Smooth muscle cell (in vitro differentiated cells): ENCODE measurements at regions not wholly inside any gene's neighbourhood (a gene's known extent, or its start where the extent isn't known, plus 50 kb on each side); places are given as distances from the start of the nearest gene placed in this dataset.

ENCODE experiments used
- DNase-seq: peaks from one replicate; lab custom pipeline; 2025; ENCODE audit not compliant: unreplicated experiment; lab: John Stamatoyannopoulos, UW
- H2AFZ ChIP-seq: fragments of 200-600 bp; sonication (generic); 2 replicates; pipeline ENCODE4 v1.6.0; 2016; ENCODE audit warnings: antibody characterized with exemption, low read depth, mild to moderate bottlenecking
- H3F3A ChIP-seq: fragments of 200-600 bp; sonication (generic); 2 replicates; pipeline ENCODE4 v1.6.0; 2017; ENCODE audit warnings: antibody characterized with exemption, low read depth
- H3K27ac ChIP-seq: fragments of 200-600 bp; sonication (generic); 2 replicates; pipeline ENCODE4 v1.5.1; 2016; ENCODE audit warnings: low read depth, mild to moderate bottlenecking
- H3K27me3 ChIP-seq: fragments of 200-600 bp; sonication (generic); 2 replicates; pipeline ENCODE4 v1.6.1; 2016; ENCODE audit warnings: low read depth, mild to moderate bottlenecking
- H3K36me3 ChIP-seq: fragments of 200-600 bp; sonication (generic); 2 replicates; pipeline ENCODE4 v1.5.1; 2016; ENCODE audit warnings: low read depth
- H3K4me1 ChIP-seq: fragments of 200-600 bp; sonication (generic); 2 replicates; pipeline ENCODE4 v1.5.1; 2016; ENCODE audit warnings: low read depth
- H3K4me2 ChIP-seq: fragments of 200-600 bp; sonication (generic); 2 replicates; pipeline ENCODE4 v1.6.0; 2016; ENCODE audit warnings: mild to moderate bottlenecking
- H3K4me3 ChIP-seq: fragments of 200-600 bp; sonication (generic); 2 replicates; pipeline ENCODE4 v1.5.1; 2016; ENCODE audit warnings: mild to moderate bottlenecking
- H3K79me2 ChIP-seq: fragments of 200-600 bp; sonication (generic); 2 replicates; pipeline ENCODE4 v1.6.0; 2016; ENCODE audit warnings: low read depth, mild to moderate bottlenecking
- H3K9ac ChIP-seq: fragments of 200-600 bp; sonication (generic); 2 replicates; pipeline ENCODE4 v1.6.0; 2016; ENCODE audit warnings: low read depth
- H3K9me3 ChIP-seq: fragments of 200-600 bp; sonication (generic); replicated peaks from 2 replicates; pipeline ENCODE4 v1.5.1; 2016; ENCODE audit warnings: low read depth
- H4K20me1 ChIP-seq: fragments of 200-600 bp; sonication (generic); 2 replicates; pipeline ENCODE4 v1.6.0; 2016; ENCODE audit warnings: low read depth
- CTCF ChIP-seq: fragments of 200-600 bp; sonication (generic); IDR thresholded peaks from 2 replicates; pipeline ENCODE4 v1.5.1; 2017; ENCODE audit warnings: borderline replicate concordance, mild to moderate bottlenecking, antibody characterized with exemption; ENCODE audit not compliant: insufficient read depth, poor library complexity, severe bottlenecking
- WGBS: methylation state at CpG from one replicate; pipeline ENCODE4 v1.1.7; 2016; ENCODE audit warnings: low lambda C conversion rate; 5-methylcytosine and 5-hydroxymethylcytosine counted together

GRCh38 chr21:35724156-35724555 lies 336.2 kb downstream of the SETD4 start:
- Histone ChIP-seq H3K4me1 (no peaks in the 10 kb centered on the region), H3K4me2 (no peak overlapping the region), H3F3A (no peaks in the 10 kb centered on the region), H3K79me2 (no peaks in the 10 kb centered on the region), H3K4me3 (no peak overlapping the region), H4K20me1 (no peaks in the 10 kb centered on the region), H3K27ac (no peak overlapping the region), H2AFZ (no peak overlapping the region), H3K9me3 (no peaks in the 10 kb centered on the region), H3K27me3 (no peaks in the 10 kb centered on the region), H3K9ac (no peak overlapping the region), H3K36me3 (no peaks in the 10 kb centered on the region)
- no peak for TF ChIP-seq CTCF
- no peak for DNase-seq
- WGBS, result 91% methylated on average over 4 of the region's 4 CpGs

- Histone ChIP-seq H3K9me3 (no peaks in the 10 kb centered on the region), H3K27me3 (no peaks in the 10 kb centered on the region), H3F3A (no peaks in the 10 kb centered on the region), H3K4me1 (no peaks in the 10 kb centered on the region), H4K20me1 (no peaks in the 10 kb centered on the region), H3K9ac (no peak overlapping the region), H3K27ac (no peak overlapping the region), H3K4me2 (no peak overlapping the region), H3K79me2 (no peaks in the 10 kb centered on the region), H3K4me3 (no peak overlapping the region), H3K36me3 (no peaks in the 10 kb centered on the region), H2AFZ (no peak overlapping the region)
- 73% methylated on average over 4 of the region's 4 CpGs for WGBS
- no peak for TF ChIP-seq CTCF
- DNase-seq, result no peak
Observed at GRCh38 chr21:35721701-35722100, 338.6 kb downstream of the SETD4 start.

GRCh38 chr21:35720208-35720731 lies 340.1 kb downstream of the SETD4 start:
- WGBS, result 89% methylated on average over 6 of the region's 6 CpGs
- no peaks in the 10 kb centered on the region for H3K79me2 ChIP-seq
- H3K27ac ChIP-seq, result no peak overlapping the region
- no peaks in the 10 kb centered on the region for H3K9me3 ChIP-seq
- no peak for TF ChIP-seq CTCF
- no peaks in the 10 kb centered on the region for H4K20me1 ChIP-seq
- DNase-seq, result no peak
- H3K4me2 ChIP-seq, result no peak overlapping the region
- no peaks in the 10 kb centered on the region for H3K27me3 ChIP-seq
- H3K4me1 ChIP-seq, result no peaks in the 10 kb centered on the region
- no peak overlapping the region for H3K9ac ChIP-seq
- H2AFZ ChIP-seq, result peak overlapping the region; percentile 30
- no peak overlapping the region for H3K4me3 ChIP-seq
- H3F3A ChIP-seq, result no peaks in the 10 kb centered on the region
- no peaks in the 10 kb centered on the region for H3K36me3 ChIP-seq

GRCh38 chr21:35719080-35719479 lies 341.2 kb downstream of the SETD4 start:
- Histone ChIP-seq H3K4me1 (no peaks in the 10 kb centered on the region), H3K36me3 (no peaks in the 10 kb centered on the region), H3K9me3 (no peaks in the 10 kb centered on the region), H3K27ac (no peak overlapping the region), H4K20me1 (no peaks in the 10 kb centered on the region), H2AFZ (no peak overlapping the region), H3K27me3 (no peaks in the 10 kb centered on the region), H3K9ac (no peak overlapping the region), H3F3A (no peaks in the 10 kb centered on the region), H3K4me3 (no peak overlapping the region), H3K4me2 (no peak overlapping the region), H3K79me2 (no peaks in the 10 kb centered on the region)
- WGBS, result 91% methylated on average over 1 of the region's 1 CpG
- DNase-seq, result no peak
- TF ChIP-seq CTCF, result no peak
